DND-41 (cell line): ENCODE measurements at regions not wholly inside any gene's neighbourhood (a gene's known extent, or its start where the extent isn't known, plus 50 kb on each side); places are given as distances from the start of the nearest gene placed in this dataset.

Experiments
- EZH2 ChIP-seq: IDR thresholded peaks from 3 replicates; pipeline ENCODE4 v1.6.1; 2012; ENCODE audit warnings: borderline replicate concordance, low read depth, mild to moderate bottlenecking, moderate library complexity, low read length, inconsistent platforms; ENCODE audit not compliant: severe bottlenecking
- TF ChIP-seq, protein P1 (sequence below): IDR thresholded peaks from 2 replicates; pipeline ENCODE4 v1.5.1; 2012; ENCODE audit warnings: borderline replicate concordance, low read length, moderate library complexity, mild to moderate bottlenecking; ENCODE audit not compliant: poor library complexity, severe bottlenecking; ENCODE audit errors: extremely low read depth

DNA sequence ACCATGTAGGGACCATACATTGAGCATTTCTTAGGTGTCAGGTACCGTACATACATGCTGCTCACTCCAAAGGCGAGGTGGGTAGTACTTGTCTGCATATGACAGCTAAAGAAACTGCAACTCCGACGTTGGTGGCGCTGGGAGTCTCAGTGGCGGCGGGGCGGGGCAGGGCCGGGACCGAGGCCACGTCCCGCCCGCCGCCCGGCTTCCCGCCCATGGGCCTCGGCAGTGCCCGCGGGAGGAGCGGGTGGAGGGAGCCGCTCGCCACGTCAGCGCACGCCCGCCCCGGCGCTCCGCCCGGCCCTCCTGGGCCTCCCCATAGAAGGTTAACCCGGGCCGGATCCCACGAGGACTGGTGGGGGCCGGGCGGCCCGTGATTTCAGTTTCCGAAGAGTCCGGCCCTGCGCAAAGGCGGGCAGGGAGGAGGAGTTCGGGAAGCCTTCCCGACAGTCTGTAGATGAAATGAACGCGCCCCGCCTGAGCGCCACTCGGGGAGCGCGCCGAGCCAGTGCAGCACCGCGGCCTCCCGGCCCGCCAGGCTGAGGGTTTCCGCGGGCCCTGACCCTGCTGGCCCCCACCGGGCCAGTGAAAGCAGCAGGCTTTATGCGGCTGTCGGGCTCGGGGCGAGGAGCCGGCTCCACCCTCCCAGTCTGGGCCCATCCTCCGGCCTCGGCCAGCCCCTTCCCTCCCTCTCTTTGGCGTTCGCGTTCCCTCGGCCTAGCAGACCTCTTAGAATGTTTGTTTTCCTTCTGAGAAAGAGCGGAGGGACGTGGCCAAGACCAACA, 119.9 kb upstream of the JUN start:
- TF ChIP-seq, protein P1, sequence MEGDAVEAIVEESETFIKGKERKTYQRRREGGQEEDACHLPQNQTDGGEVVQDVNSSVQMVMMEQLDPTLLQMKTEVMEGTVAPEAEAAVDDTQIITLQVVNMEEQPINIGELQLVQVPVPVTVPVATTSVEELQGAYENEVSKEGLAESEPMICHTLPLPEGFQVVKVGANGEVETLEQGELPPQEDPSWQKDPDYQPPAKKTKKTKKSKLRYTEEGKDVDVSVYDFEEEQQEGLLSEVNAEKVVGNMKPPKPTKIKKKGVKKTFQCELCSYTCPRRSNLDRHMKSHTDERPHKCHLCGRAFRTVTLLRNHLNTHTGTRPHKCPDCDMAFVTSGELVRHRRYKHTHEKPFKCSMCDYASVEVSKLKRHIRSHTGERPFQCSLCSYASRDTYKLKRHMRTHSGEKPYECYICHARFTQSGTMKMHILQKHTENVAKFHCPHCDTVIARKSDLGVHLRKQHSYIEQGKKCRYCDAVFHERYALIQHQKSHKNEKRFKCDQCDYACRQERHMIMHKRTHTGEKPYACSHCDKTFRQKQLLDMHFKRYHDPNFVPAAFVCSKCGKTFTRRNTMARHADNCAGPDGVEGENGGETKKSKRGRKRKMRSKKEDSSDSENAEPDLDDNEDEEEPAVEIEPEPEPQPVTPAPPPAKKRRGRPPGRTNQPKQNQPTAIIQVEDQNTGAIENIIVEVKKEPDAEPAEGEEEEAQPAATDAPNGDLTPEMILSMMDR, result no peak
- TF ChIP-seq EZH2, result no peak
